Activated CD8-positive, alpha-beta memory T cell treated with anti-CD3 and anti-CD28 coated beads for 1 hour (primary cell): ENCODE measurements at regions not wholly inside any gene's neighbourhood (a gene's known extent, or its start where the extent isn't known, plus 50 kb on each side); places are given as distances from the start of the nearest gene placed in this dataset.

Experiments used
- DNase-seq, 2 donors: peaks; one replicate each; pipeline ENCODE4 v3.0.0-alpha.2; 2020; ENCODE audit warnings: low read depth in 1 of 2; ENCODE audit errors: extremely low read depth in 1 of 2

DNA sequence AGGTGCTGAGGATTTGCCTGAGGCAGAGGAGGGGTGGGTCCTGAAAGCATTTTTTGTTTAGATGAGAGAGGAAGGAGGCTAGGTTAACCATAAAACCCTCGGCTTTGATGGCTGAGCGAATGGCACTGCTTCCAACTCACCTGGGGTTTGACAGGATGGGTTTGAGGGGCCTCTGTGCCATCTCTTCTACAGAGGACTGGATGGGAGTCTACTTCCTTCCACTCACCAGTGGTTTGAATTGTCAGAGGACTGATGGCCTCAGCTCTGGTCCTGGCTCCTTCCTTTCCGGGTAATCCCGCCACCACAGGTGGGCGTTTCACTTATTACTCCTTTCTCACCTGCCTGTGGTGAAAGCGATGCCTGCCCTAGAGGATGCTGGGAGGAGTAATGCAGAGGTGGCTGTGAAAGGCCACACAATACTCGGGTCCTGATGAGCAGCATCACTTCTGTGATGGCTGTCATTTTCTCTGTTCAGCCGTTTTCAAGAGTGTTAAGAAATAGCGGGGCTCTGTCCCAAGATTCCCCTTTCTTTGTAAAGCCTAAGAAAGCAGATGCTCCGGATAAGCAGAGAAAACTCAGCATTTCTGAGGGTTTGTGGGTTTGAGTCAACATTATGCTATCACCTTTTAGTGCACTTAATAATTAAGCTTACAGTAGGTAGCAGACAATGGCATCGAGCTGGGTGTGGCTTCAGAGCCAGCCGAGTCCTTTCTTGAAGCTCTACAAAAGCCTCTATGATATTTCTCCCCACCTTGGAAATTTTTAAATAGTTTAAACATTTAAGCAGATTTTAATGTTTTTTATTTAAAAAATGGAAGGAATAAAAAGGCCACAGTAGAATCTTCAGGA, 220.7 kb downstream of the HLX start:
- DNase-seq: no peak

DNA sequence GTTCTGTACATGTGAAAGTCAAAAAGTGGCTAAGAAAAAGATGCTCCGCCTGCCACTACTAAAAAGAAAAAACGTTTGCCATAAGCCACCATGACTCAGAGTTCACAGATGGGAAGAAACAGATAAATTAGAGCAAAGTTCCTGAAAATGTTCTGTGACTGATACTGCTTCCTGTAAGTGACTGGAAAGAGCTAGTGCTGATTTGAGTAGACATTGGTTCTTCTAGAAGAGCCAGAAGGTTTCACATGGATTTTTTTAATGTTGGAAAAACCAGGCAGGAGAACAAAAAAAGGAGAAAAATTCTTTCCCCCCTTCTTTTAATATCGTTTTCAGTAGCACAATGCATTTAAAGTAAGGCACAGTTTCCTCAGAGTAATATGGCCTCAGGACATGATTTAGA, 221.4 kb downstream of the HLX start:
- DNase-seq: no peak

GRCh38 chr1:221101807-221102605, 222.8 kb downstream of the HLX start:
- no peak for DNase-seq

- no peak for DNase-seq
Observed at GRCh38 chr1:221104596-221104995, 225.4 kb downstream of the HLX start.

GRCh38 chr1:221105578-221105977, 226.3 kb downstream of the HLX start:
- no peak for DNase-seq

GRCh38 chr1:221106616-221107015, 227.4 kb downstream of the HLX start:
- DNase-seq: no peak

- no peak for DNase-seq
Observed at GRCh38 chr1:221109930-221110329, 230.7 kb downstream of the HLX start.

GRCh38 chr1:221117133-221117532, 237.9 kb downstream of the HLX start:
- no peak for DNase-seq

DNA sequence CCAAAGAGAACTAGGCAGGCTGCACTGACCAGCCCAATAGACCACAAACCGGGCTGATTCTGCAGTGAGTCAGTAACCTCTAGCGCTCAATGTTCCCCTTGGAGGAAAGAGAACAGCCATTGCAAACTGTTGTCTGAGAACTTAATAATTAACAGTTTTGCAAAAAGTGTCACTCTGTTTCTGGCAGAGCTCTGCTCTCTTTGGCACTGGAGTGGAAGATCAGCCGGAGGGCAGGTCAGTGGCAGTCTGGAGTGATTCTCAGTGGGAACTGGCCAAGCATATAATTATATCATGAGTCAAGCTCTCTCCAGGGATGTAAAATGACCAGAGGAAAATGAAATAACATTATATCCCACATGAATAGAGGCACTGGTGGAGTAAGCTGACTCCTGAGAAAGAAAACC, 238.3 kb downstream of the HLX start:
- no peak for DNase-seq

DNA sequence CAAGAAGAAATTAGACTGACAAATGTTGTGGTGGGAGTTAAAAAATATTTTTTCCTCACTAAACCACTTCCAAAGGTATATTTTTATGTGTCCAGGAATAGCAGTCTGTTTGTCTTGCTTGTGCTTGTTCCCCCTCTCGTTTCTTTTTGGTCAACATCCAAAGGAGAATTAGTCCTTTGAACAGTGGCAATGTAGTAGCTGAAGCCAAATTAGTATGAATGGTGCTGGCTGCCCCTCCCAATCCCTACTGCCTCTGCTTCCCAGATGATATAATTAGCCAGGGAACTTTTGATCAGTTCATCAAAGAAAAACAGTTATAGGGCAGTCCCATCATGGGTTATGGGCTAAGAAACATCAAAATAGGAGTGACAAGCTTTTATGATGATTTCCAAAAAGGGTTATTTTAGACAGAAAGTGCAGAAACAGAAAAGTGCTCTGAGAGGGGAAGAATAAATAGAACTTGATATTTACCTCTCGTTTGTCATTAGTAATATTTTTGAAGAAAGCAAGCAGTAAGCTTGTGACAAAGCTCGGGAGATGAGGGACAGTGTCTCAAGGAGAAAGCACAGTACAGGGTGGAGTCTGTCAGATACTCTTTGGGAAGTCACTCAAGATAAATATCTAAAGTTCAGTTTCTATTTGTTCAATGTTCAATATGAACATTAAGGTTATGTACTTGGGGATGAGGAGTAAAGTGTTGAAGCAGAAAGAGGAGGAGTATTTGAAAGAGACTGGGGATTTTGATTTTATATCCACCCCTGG, 239.1 kb downstream of the HLX start:
- DNase-seq: no peak

DNA sequence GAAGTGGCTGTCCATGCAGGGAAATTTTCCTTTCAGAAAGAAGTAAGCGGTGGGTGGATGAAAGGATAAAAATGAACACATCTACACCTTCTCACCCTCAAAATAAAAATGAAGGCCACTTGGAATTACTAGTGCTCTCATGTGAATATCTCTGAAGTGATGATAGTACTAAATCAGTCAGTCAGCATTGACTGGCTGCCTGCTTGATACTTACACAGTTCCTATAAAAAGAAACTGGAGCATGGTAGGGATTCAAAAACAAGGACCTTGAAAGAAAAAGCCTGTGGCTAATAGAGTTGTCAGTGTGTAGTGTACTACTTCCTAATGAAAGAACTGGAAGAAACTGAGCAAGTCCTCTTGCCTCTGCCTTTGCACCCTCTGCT, 239.7 kb downstream of the HLX start:
- no peak for DNase-seq

GRCh38 chr1:221122501-221122900, 243.3 kb downstream of the HLX start:
- DNase-seq: no peak

DNA sequence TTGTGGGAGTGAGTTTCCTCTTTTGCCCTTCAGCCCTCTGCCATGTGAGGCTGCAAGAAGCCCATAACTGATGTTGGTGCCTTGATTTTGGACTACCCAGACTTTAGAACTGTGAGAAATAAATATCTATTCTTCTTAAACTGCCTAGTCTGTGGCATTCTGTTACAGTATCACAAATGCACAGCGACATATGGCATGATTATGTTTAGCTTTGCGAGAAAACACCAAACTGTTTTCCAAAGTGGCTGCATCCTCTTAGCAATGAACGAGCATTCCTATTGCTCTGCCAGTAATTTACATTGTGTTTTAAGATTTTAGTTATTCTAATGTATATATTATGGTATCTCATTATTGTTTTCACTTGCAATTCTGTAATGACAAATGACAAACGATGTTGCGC, 246.7 kb downstream of the HLX start:
- no peak for DNase-seq

GRCh38 chr1:221137666-221138065, 258.4 kb downstream of the HLX start:
- DNase-seq: no peak

DNA sequence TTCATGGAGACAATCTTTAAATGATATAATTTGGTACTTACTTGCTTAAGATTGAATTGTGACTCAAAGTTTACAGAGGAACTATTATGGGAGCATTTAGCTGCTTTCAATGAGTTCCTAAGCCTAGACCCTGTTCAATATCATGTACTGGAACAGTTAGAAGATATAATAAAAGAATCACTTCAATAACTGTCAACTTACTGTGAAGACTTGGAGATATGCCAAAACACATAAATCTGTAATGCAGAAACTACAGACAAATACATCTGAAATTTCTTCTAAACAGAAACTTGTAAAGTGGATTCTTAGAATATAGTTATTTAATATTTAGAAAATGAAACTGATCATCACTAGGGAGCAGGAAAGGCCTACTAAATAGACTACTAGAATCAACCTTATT, 259.3 kb downstream of the HLX start:
- no peak for DNase-seq

GRCh38 chr1:221139991-221140390, 260.7 kb downstream of the HLX start:
- DNase-seq: no peak

GRCh38 chr1:221141096-221141495, 261.9 kb downstream of the HLX start:
- DNase-seq: no peak

- DNase-seq: no peak
Observed at GRCh38 chr1:221141606-221142285, 262.5 kb downstream of the HLX start.

DNA sequence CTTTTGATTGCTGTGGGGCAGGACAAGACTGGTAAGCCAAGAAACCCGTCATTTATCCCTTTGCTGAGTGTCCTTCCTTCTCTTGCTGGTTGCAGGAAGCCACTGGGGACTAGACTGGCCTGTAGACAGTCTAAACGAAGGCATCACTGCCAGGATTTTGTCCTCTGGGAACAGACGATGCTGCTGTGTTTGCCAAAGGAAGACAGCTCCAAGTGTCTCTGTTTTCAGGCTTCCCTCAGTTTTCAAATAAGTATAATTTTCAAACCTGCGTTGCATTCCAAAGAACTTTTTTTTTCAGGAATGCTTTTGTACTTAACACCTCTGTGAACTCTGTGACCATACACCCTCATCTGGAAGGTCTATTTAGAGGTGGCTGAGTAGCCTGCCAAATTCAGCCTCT, 269.4 kb downstream of the HLX start:
- DNase-seq: no peak

DNA sequence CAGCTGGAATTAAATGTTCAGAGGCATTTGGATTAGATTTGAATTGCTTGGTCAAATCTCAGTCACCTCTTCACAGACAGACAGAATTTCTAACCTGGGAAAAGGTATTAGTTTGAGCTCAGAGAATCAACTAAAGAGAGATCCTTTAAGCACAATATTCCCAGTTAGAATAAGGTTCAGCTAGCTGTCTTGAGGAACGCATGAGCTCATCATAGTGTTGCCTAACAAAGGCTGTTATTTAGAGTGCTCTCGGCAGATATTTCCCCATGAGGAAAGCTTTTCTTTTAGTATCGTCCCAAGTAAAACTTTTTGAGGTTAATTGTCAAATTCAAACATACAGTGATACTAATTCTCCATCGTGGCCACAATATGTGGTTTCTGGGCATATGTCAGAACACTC, 269.9 kb downstream of the HLX start:
- DNase-seq: no peak

DNA sequence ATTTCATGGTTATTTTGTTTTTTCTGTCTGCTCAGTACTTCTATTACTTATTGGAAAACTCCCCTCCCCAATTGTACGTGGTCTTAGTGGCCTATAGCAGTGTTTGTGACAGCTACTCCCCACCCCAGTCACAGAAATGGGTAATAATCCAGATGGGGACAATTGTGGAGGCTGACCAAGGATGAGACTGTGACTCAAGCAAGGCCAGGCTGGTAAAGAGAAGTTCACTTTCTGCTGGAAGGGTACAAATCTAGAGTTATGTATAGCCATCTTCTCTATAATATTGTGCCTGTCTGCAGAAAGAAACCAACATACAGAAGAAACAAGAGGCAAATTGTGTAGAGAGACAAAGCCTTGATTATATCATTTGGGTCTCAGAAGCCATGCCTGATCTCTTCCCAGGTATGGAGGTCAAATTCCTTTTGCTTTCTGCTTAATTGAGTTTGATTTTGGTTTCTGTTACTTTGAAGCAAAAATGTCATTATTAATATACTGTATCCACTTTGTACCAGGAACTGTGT, 270.4 kb downstream of the HLX start:
- DNase-seq: no peak
